ENCODE measurements at regions not wholly inside any gene's neighbourhood (a gene's known extent, or its start where the extent isn't known, plus 50 kb on each side); places are given as distances from the start of the nearest gene placed in this dataset.

GRCh38 chr3:137296116-137296515 lies 338.3 kb downstream of the IL20RB start:
- no peak overlapping the region for H2AFZ ChIP-seq (ENCODE audit: low read depth, low read length)
- H2BK5ac ChIP-seq (ENCODE audit: low read depth, low read length, poor library complexity, severe bottlenecking) = no peak overlapping the region
- H3K27ac ChIP-seq (ENCODE audit: low read length, poor library complexity, severe bottlenecking) = no peak overlapping the region
- H2BK120ac ChIP-seq (ENCODE audit: low read depth, low read length) = no peak overlapping the region
- H3K4me2 ChIP-seq (ENCODE audit: low read length, poor library complexity, severe bottlenecking) = no peak overlapping the region
- no peak overlapping the region for H3K9ac ChIP-seq (ENCODE audit: low read length)
- no peak overlapping the region for H4K8ac ChIP-seq (ENCODE audit: low read length)
- H2BK15ac ChIP-seq (ENCODE audit: low read depth, poor library complexity, severe bottlenecking) = no peak overlapping the region
- H4K91ac ChIP-seq (ENCODE audit: low read length) = no peak overlapping the region
- H3K4me1 ChIP-seq (ENCODE audit: control insufficient read depth, insufficient read depth, low read depth, low read length) = no peaks in the 10 kb centered on the region
- H3K9me3 ChIP-seq (ENCODE audit: control insufficient read depth, low read length) = no peaks in the 10 kb centered on the region
- WGBS = no CpG with 5 or more reads among the region's 2 CpGs
- DNase-seq = no peak
- no peak overlapping the region for H3K4me3 ChIP-seq (ENCODE audit: insufficient read depth in 1 of 2, low read depth in 1 of 2, low read length in 2 of 2)
- H3K23ac ChIP-seq (ENCODE audit: low read length in 2 of 2) = no peak overlapping the region
- no peaks in the 10 kb centered on the region for H3K36me3 ChIP-seq (ENCODE audit: control insufficient read depth in 1 of 2, insufficient read depth in 2 of 2, low read depth in 1 of 2, low read length in 2 of 2)
- H3K18ac ChIP-seq (ENCODE audit: low read depth in 1 of 2, low read length in 2 of 2) = no peak overlapping the region
- no peak overlapping the region for H2AK5ac ChIP-seq (ENCODE audit: low read length, severe bottlenecking)
- no peak overlapping the region for H3K14ac ChIP-seq (ENCODE audit: low read length in 2 of 2)
- H3K4ac ChIP-seq (ENCODE audit: low read depth in 1 of 2, low read length in 2 of 2) = no peak overlapping the region
- no peak overlapping the region for H2BK12ac ChIP-seq (ENCODE audit: low read length in 2 of 2)
- no peaks in the 10 kb centered on the region for H3K79me1 ChIP-seq (replicated peaks; ENCODE audit: low read length, poor library complexity, severe bottlenecking)
- H3K27me3 ChIP-seq (ENCODE audit: control insufficient read depth in 1 of 2, insufficient read depth in 1 of 2, low read length in 2 of 2) = no peaks in the 10 kb centered on the region

- Histone ChIP-seq H2BK12ac (ENCODE audit: low read length in 2 of 2) (no peak overlapping the region), H3K18ac (ENCODE audit: low read depth in 1 of 2, low read length in 2 of 2) (no peak overlapping the region), H3K23ac (ENCODE audit: low read length in 2 of 2) (no peak overlapping the region), H4K91ac (ENCODE audit: low read length) (no peak overlapping the region), H3K27ac (ENCODE audit: low read length, poor library complexity, severe bottlenecking) (no peak overlapping the region), H3K14ac (ENCODE audit: low read length in 2 of 2) (no peak overlapping the region), H3K4me3 (ENCODE audit: insufficient read depth in 1 of 2, low read depth in 1 of 2, low read length in 2 of 2) (no peak overlapping the region), H3K9ac (ENCODE audit: low read length) (no peak overlapping the region), H2BK15ac (ENCODE audit: low read depth, poor library complexity, severe bottlenecking) (no peak overlapping the region), H3K27me3 (ENCODE audit: control insufficient read depth in 1 of 2, insufficient read depth in 1 of 2, low read length in 2 of 2) (no peaks in the 10 kb centered on the region), H3K4me1 (ENCODE audit: control insufficient read depth, insufficient read depth, low read depth, low read length) (no peaks in the 10 kb centered on the region), H2BK5ac (ENCODE audit: low read depth, low read length, poor library complexity, severe bottlenecking) (no peak overlapping the region), H4K8ac (ENCODE audit: low read length) (no peak overlapping the region), H3K4ac (ENCODE audit: low read depth in 1 of 2, low read length in 2 of 2) (no peak overlapping the region), H3K9me3 (ENCODE audit: control insufficient read depth, low read length) (no peaks in the 10 kb centered on the region), H2AK5ac (ENCODE audit: low read length, severe bottlenecking) (no peak overlapping the region), H2AFZ (ENCODE audit: low read depth, low read length) (no peak overlapping the region), H3K79me1 (replicated peaks; ENCODE audit: low read length, poor library complexity, severe bottlenecking) (no peaks in the 10 kb centered on the region), H3K36me3 (ENCODE audit: control insufficient read depth in 1 of 2, insufficient read depth in 2 of 2, low read depth in 1 of 2, low read length in 2 of 2) (no peaks in the 10 kb centered on the region), H3K4me2 (ENCODE audit: low read length, poor library complexity, severe bottlenecking) (no peak overlapping the region), H2BK120ac (ENCODE audit: low read depth, low read length) (no peak overlapping the region)
- WGBS = 100% methylated on average over 1 of the region's 1 CpG
- no peak for DNase-seq
These were observed 340.0 kb downstream of the IL20RB start for GRCh38 chr3:137297770-137298169.

GRCh38 chr3:137300703-137301102 lies 342.9 kb downstream of the IL20RB start:
- H3K14ac ChIP-seq (ENCODE audit: low read length in 2 of 2) = no peak overlapping the region
- H4K8ac ChIP-seq (ENCODE audit: low read length) = no peak overlapping the region
- H2BK12ac ChIP-seq (ENCODE audit: low read length in 2 of 2) = no peak overlapping the region
- no peak overlapping the region for H3K4me3 ChIP-seq (ENCODE audit: insufficient read depth in 1 of 2, low read depth in 1 of 2, low read length in 2 of 2)
- H3K4me1 ChIP-seq (ENCODE audit: control insufficient read depth, insufficient read depth, low read depth, low read length) = no peaks in the 10 kb centered on the region
- no peaks in the 10 kb centered on the region for H3K36me3 ChIP-seq (ENCODE audit: control insufficient read depth in 1 of 2, insufficient read depth in 2 of 2, low read depth in 1 of 2, low read length in 2 of 2)
- H3K4ac ChIP-seq (ENCODE audit: low read depth in 1 of 2, low read length in 2 of 2) = no peak overlapping the region
- no peaks in the 10 kb centered on the region for H3K79me1 ChIP-seq (replicated peaks; ENCODE audit: low read length, poor library complexity, severe bottlenecking)
- peaks cover 5% of the 10 kb centered on the region for H3K9me3 ChIP-seq (ENCODE audit: control insufficient read depth, low read length)
- no peak overlapping the region for H2BK15ac ChIP-seq (ENCODE audit: low read depth, poor library complexity, severe bottlenecking)
- no peak overlapping the region for H2BK120ac ChIP-seq (ENCODE audit: low read depth, low read length)
- no peak overlapping the region for H4K91ac ChIP-seq (ENCODE audit: low read length)
- H3K23ac ChIP-seq (ENCODE audit: low read length in 2 of 2) = no peak overlapping the region
- H3K27ac ChIP-seq (ENCODE audit: low read length, poor library complexity, severe bottlenecking) = no peak overlapping the region
- H2AFZ ChIP-seq (ENCODE audit: low read depth, low read length) = no peak overlapping the region
- H2BK5ac ChIP-seq (ENCODE audit: low read depth, low read length, poor library complexity, severe bottlenecking) = no peak overlapping the region
- H3K9ac ChIP-seq (ENCODE audit: low read length) = no peak overlapping the region
- DNase-seq = no peak
- 80% methylated on average over 1 of the region's 2 CpGs for WGBS
- no peak overlapping the region for H3K18ac ChIP-seq (ENCODE audit: low read depth in 1 of 2, low read length in 2 of 2)
- H3K27me3 ChIP-seq (ENCODE audit: control insufficient read depth in 1 of 2, insufficient read depth in 1 of 2, low read length in 2 of 2) = no peaks in the 10 kb centered on the region
- H2AK5ac ChIP-seq (ENCODE audit: low read length, severe bottlenecking) = no peak overlapping the region
- no peak overlapping the region for H3K4me2 ChIP-seq (ENCODE audit: low read length, poor library complexity, severe bottlenecking)

GRCh38 chr3:137304313-137305056 lies 346.7 kb downstream of the IL20RB start:
- H2BK15ac ChIP-seq (ENCODE audit: low read depth, poor library complexity, severe bottlenecking) = no peak overlapping the region
- peaks cover 17% of the 10 kb centered on the region for H3K9me3 ChIP-seq (ENCODE audit: control insufficient read depth, low read length)
- no peak overlapping the region for H3K18ac ChIP-seq (ENCODE audit: low read depth in 1 of 2, low read length in 2 of 2)
- no peak for DNase-seq
- no peak overlapping the region for H4K91ac ChIP-seq (ENCODE audit: low read length)
- no peak overlapping the region for H2BK120ac ChIP-seq (ENCODE audit: low read depth, low read length)
- no peak overlapping the region for H3K9ac ChIP-seq (ENCODE audit: low read length)
- no peaks in the 10 kb centered on the region for H3K36me3 ChIP-seq (ENCODE audit: control insufficient read depth in 1 of 2, insufficient read depth in 2 of 2, low read depth in 1 of 2, low read length in 2 of 2)
- H3K4me2 ChIP-seq (ENCODE audit: low read length, poor library complexity, severe bottlenecking) = no peak overlapping the region
- H2AK5ac ChIP-seq (ENCODE audit: low read length, severe bottlenecking) = no peak overlapping the region
- no peak overlapping the region for H4K8ac ChIP-seq (ENCODE audit: low read length)
- H3K27me3 ChIP-seq (ENCODE audit: control insufficient read depth in 1 of 2, insufficient read depth in 1 of 2, low read length in 2 of 2) = no peaks in the 10 kb centered on the region
- H3K4me3 ChIP-seq (ENCODE audit: insufficient read depth in 1 of 2, low read depth in 1 of 2, low read length in 2 of 2) = no peak overlapping the region
- no peak overlapping the region for H3K23ac ChIP-seq (ENCODE audit: low read length in 2 of 2)
- H2BK12ac ChIP-seq (ENCODE audit: low read length in 2 of 2) = no peak overlapping the region
- no peak overlapping the region for H3K14ac ChIP-seq (ENCODE audit: low read length in 2 of 2)
- H3K27ac ChIP-seq (ENCODE audit: low read length, poor library complexity, severe bottlenecking) = no peak overlapping the region
- no peaks in the 10 kb centered on the region for H3K79me1 ChIP-seq (replicated peaks; ENCODE audit: low read length, poor library complexity, severe bottlenecking)
- no peak overlapping the region for H2BK5ac ChIP-seq (ENCODE audit: low read depth, low read length, poor library complexity, severe bottlenecking)
- H3K4me1 ChIP-seq (ENCODE audit: control insufficient read depth, insufficient read depth, low read depth, low read length) = no peaks in the 10 kb centered on the region
- 38% methylated on average over 1 of the region's 1 CpG for WGBS
- H3K4ac ChIP-seq (ENCODE audit: low read depth in 1 of 2, low read length in 2 of 2) = no peak overlapping the region
- H2AFZ ChIP-seq (ENCODE audit: low read depth, low read length) = no peak overlapping the region

Measured in mesenchymal stem cell (in vitro differentiated cells and primary cell).